GM19372 (cell line): ENCODE measurements at regions not wholly inside any gene's neighbourhood (a gene's known extent, or its start where the extent isn't known, plus 50 kb on each side); places are given as distances from the start of the nearest gene placed in this dataset.

Experiments used
- ATAC-seq: cut with Tn5 transposase; IDR thresholded peaks from one replicate; pipeline ENCODE4 v1.9.1; 2021; ENCODE audit warnings: mild to moderate bottlenecking, low read depth, moderate library complexity; ENCODE audit not compliant: unreplicated experiment

- ATAC-seq: no peak
Measured at GRCh38 chr5:93123127-93123526, 457.9 kb downstream of the NR2F1-AS1 start.

- no peak for ATAC-seq
Measured at GRCh38 chr5:93122446-93122845, 458.6 kb downstream of the NR2F1-AS1 start.

- ATAC-seq: no peak
Measured at GRCh38 chr5:93120771-93121170, 460.2 kb downstream of the NR2F1-AS1 start.

- ATAC-seq: no peak
Measured at GRCh38 chr5:93120051-93120450, 461.0 kb downstream of the NR2F1-AS1 start.

- ATAC-seq: no peak
Measured at GRCh38 chr5:93117751-93118531, 463.1 kb downstream of the NR2F1-AS1 start.

GRCh38 chr5:93107805-93108520 is 473.1 kb downstream of the NR2F1-AS1 start:
- no peak for ATAC-seq

- ATAC-seq: no peak
Measured at GRCh38 chr5:93107141-93107540, 473.9 kb downstream of the NR2F1-AS1 start.

- ATAC-seq: no peak
Measured at GRCh38 chr5:93101661-93102060, 479.4 kb downstream of the NR2F1-AS1 start.

GRCh38 chr5:93100976-93101375 is 480.0 kb downstream of the NR2F1-AS1 start:
- no peak for ATAC-seq

- no peak for ATAC-seq
Measured at GRCh38 chr5:93100428-93100827, 480.6 kb downstream of the NR2F1-AS1 start.

- no peak for ATAC-seq
Measured at GRCh38 chr5:93099902-93100347, 481.1 kb downstream of the NR2F1-AS1 start.

GRCh38 chr5:93096561-93096960 is 484.5 kb downstream of the NR2F1-AS1 start:
- no peak for ATAC-seq

- ATAC-seq: no peak
Measured at GRCh38 chr5:93092349-93093105, 488.5 kb downstream of the NR2F1-AS1 start.

GRCh38 chr5:93090698-93091097 is 490.3 kb downstream of the NR2F1-AS1 start:
- no peak for ATAC-seq

GRCh38 chr5:93088592-93089389 is 492.2 kb downstream of the NR2F1-AS1 start:
- ATAC-seq: no peak

GRCh38 chr5:93087326-93087725 is 493.7 kb downstream of the NR2F1-AS1 start:
- ATAC-seq: no peak

- ATAC-seq: no peak
Measured at GRCh38 chr5:93082981-93083380, 498.0 kb downstream of the NR2F1-AS1 start.

- ATAC-seq: no peak
Measured at GRCh38 chr5:93079046-93079445, 502.0 kb downstream of the NR2F1-AS1 start.

- ATAC-seq: peak; percentile 70
Measured at GRCh38 chr5:93078082-93079038, 502.7 kb downstream of the NR2F1-AS1 start.
